ENCODE measurements at regions not wholly inside any gene's neighbourhood (a gene's known extent, or its start where the extent isn't known, plus 50 kb on each side); places are given as distances from the start of the nearest gene placed in this dataset.

GRCh38 chr16:24645739-24646645 lies 83.5 kb upstream of the TNRC6A start:
- H3K4me1 ChIP-seq (ENCODE audit: control insufficient read depth, low read length) = no peaks in the 10 kb centered on the region
- H3K36me3 ChIP-seq (ENCODE audit: control insufficient read depth, low read length) = no peaks in the 10 kb centered on the region
- no peak overlapping the region for H3K4me2 ChIP-seq (ENCODE audit: low read length)
- no peaks in the 10 kb centered on the region for H3K9me2 ChIP-seq (replicated peaks; ENCODE audit: control insufficient read depth, low read length)
- no peaks in the 10 kb centered on the region for H3K9me3 ChIP-seq (ENCODE audit: control insufficient read depth, insufficient read depth, low read length)
- no peak for TF ChIP-seq CTCF (IDR thresholded peaks at IDR 0.05; ENCODE audit: low read depth, low read length, poor library complexity, severe bottlenecking)
- no peak for TF ChIP-seq EZH2phosphoT487 (IDR thresholded peaks at IDR 0.05; ENCODE audit: borderline replicate concordance, low read length)
- no peaks in the 10 kb centered on the region for H3F3A ChIP-seq (ENCODE audit: control insufficient read depth, insufficient read depth)
- H3K27ac ChIP-seq (ENCODE audit: low read depth, low read length) = no peak overlapping the region
- no peaks in the 10 kb centered on the region for H4K20me1 ChIP-seq (ENCODE audit: control insufficient read depth, insufficient read depth, low read depth, low read length)
- no peak overlapping the region for H3K4me3 ChIP-seq (ENCODE audit: low read length)
- no peaks in the 10 kb centered on the region for H3K79me2 ChIP-seq (ENCODE audit: control insufficient read depth, low read length)
- no peaks in the 10 kb centered on the region for H3K27me3 ChIP-seq (ENCODE audit: control insufficient read depth, low read length)

GRCh38 chr16:24646646-24646995 lies 82.8 kb upstream of the TNRC6A start:
- H3K4me3 ChIP-seq (ENCODE audit: low read length) = no peak overlapping the region
- no peaks in the 10 kb centered on the region for H3K79me2 ChIP-seq (ENCODE audit: control insufficient read depth, low read length)
- no peaks in the 10 kb centered on the region for H3K4me1 ChIP-seq (ENCODE audit: control insufficient read depth, low read length)
- H3K36me3 ChIP-seq (ENCODE audit: control insufficient read depth, low read length) = no peaks in the 10 kb centered on the region
- H3K27me3 ChIP-seq (ENCODE audit: control insufficient read depth, low read length) = no peaks in the 10 kb centered on the region
- H3K27ac ChIP-seq (ENCODE audit: low read depth, low read length) = no peak overlapping the region
- H3F3A ChIP-seq (ENCODE audit: control insufficient read depth, insufficient read depth) = no peaks in the 10 kb centered on the region
- no peak for TF ChIP-seq EZH2phosphoT487 (IDR thresholded peaks at IDR 0.05; ENCODE audit: borderline replicate concordance, low read length)
- no peak for TF ChIP-seq CTCF (IDR thresholded peaks at IDR 0.05; ENCODE audit: low read depth, low read length, poor library complexity, severe bottlenecking)
- H3K9me3 ChIP-seq (ENCODE audit: control insufficient read depth, insufficient read depth, low read length) = no peaks in the 10 kb centered on the region
- no peaks in the 10 kb centered on the region for H4K20me1 ChIP-seq (ENCODE audit: control insufficient read depth, insufficient read depth, low read depth, low read length)
- H3K4me2 ChIP-seq (ENCODE audit: low read length) = no peak overlapping the region
- H3K9me2 ChIP-seq (replicated peaks; ENCODE audit: control insufficient read depth, low read length) = no peaks in the 10 kb centered on the region

GRCh38 chr16:24652209-24652712 lies 77.2 kb upstream of the TNRC6A start:
- no peaks in the 10 kb centered on the region for H3K9me3 ChIP-seq (ENCODE audit: control insufficient read depth, insufficient read depth, low read length)
- no peaks in the 10 kb centered on the region for H3K9me2 ChIP-seq (replicated peaks; ENCODE audit: control insufficient read depth, low read length)
- H3K4me1 ChIP-seq (ENCODE audit: control insufficient read depth, low read length) = no peaks in the 10 kb centered on the region
- no peak overlapping the region for H3K27ac ChIP-seq (ENCODE audit: low read depth, low read length)
- TF ChIP-seq CTCF (IDR thresholded peaks at IDR 0.05; ENCODE audit: low read depth, low read length, poor library complexity, severe bottlenecking) = no peak
- TF ChIP-seq EZH2phosphoT487 (IDR thresholded peaks at IDR 0.05; ENCODE audit: borderline replicate concordance, low read length) = no peak
- no peak overlapping the region for H3K4me2 ChIP-seq (ENCODE audit: low read length)
- H3F3A ChIP-seq (ENCODE audit: control insufficient read depth, insufficient read depth) = no peaks in the 10 kb centered on the region
- no peaks in the 10 kb centered on the region for H3K36me3 ChIP-seq (ENCODE audit: control insufficient read depth, low read length)
- H3K4me3 ChIP-seq (ENCODE audit: low read length) = no peak overlapping the region
- no peaks in the 10 kb centered on the region for H3K27me3 ChIP-seq (ENCODE audit: control insufficient read depth, low read length)
- no peaks in the 10 kb centered on the region for H4K20me1 ChIP-seq (ENCODE audit: control insufficient read depth, insufficient read depth, low read depth, low read length)
- H3K79me2 ChIP-seq (ENCODE audit: control insufficient read depth, low read length) = no peaks in the 10 kb centered on the region
